Fibroblast of the aortic adventitia (primary cell): ENCODE measurements at regions not wholly inside any gene's neighbourhood (a gene's known extent, or its start where the extent isn't known, plus 50 kb on each side); places are given as distances from the start of the nearest gene placed in this dataset.

Source experiments
- DNase-seq: peaks from one replicate; pipeline ENCODE4 v3.0.0-alpha.2; 2010; ENCODE audit warnings: low read depth
- H3K4me3 ChIP-seq: 2 replicates; pipeline ENCODE4 v1.5.1; 2011; ENCODE audit warnings: low read depth, mild to moderate bottlenecking, control low read depth, low read length, moderate library complexity
- TF ChIP-seq, protein P1 (sequence below): IDR thresholded peaks from 2 replicates; pipeline ENCODE4 v1.5.1; 2011; ENCODE audit warnings: mild to moderate bottlenecking, low read length, control low read depth, inconsistent platforms; ENCODE audit not compliant: insufficient read depth

DNA sequence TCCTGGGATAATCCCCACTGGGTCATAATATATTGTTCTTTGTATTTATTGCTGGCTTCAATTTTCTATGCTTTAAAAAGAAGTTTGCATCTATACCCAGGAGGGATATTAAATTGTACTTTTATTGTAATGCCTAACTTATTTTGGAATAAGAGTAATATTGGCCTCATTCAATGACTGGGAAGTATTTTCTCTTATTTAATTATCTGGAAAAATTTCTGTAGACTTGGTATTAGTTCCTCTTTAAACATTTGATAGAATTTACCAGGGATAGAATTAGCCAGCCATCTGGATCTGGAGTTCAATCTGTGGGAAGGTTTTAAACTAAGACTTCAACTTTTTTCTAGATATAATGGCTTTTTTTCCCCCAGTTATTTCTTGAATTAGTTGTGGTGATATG is 115.2 kb upstream of the ZNF32 start:
- DNase-seq, result no peak
- H3K4me3 ChIP-seq, result no peak overlapping the region
- TF ChIP-seq, protein P1, sequence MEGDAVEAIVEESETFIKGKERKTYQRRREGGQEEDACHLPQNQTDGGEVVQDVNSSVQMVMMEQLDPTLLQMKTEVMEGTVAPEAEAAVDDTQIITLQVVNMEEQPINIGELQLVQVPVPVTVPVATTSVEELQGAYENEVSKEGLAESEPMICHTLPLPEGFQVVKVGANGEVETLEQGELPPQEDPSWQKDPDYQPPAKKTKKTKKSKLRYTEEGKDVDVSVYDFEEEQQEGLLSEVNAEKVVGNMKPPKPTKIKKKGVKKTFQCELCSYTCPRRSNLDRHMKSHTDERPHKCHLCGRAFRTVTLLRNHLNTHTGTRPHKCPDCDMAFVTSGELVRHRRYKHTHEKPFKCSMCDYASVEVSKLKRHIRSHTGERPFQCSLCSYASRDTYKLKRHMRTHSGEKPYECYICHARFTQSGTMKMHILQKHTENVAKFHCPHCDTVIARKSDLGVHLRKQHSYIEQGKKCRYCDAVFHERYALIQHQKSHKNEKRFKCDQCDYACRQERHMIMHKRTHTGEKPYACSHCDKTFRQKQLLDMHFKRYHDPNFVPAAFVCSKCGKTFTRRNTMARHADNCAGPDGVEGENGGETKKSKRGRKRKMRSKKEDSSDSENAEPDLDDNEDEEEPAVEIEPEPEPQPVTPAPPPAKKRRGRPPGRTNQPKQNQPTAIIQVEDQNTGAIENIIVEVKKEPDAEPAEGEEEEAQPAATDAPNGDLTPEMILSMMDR, result no peak

DNA sequence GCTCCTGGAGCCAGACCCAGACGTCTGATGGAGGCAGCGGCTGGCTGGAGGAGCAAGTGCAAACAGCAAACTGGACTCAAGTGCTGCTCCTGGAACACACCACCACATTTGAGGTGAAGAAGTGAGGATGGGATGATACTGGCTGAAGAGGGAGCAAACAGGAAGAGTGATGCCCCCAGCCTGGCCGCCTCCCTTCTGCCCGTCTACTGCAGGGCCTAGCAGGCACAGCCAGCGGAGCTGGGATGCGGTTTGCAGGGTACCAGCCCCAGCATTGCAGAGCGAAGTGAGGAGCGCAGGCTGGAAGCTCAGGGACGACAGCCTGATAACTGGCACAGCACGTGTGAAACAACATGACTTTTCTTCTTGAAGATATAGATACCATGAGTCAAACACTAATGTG is 111.8 kb upstream of the ZNF32 start:
- TF ChIP-seq, protein P1, result no peak
- DNase-seq, result no peak

DNA sequence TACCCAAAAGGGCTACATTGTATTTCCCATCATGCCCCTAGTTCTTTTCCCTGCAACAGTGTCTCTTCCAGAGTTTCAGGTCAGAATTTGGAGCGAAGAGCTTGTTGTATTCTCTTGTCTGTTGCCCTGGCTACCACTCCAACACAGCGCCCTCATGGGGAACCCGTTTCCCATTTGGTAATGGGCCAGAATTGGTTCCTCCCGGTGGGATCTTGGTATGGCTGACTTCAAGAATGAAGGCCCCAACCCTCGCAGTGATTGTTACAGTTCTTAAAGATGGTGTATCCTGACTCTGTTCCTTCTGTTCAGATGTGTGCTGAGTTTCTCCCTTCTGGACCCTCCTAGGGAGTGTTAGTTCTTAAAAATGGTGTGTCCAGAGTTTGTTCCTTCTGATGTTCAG is 110.5 kb upstream of the ZNF32 start:
- DNase-seq, result no peak
- H3K4me3 ChIP-seq, result no peak overlapping the region
- TF ChIP-seq, protein P1, result no peak

More for the DNA sequence above, 111.8 kb upstream of the ZNF32 start:
- no peak overlapping the region for H3K4me3 ChIP-seq

DNA sequence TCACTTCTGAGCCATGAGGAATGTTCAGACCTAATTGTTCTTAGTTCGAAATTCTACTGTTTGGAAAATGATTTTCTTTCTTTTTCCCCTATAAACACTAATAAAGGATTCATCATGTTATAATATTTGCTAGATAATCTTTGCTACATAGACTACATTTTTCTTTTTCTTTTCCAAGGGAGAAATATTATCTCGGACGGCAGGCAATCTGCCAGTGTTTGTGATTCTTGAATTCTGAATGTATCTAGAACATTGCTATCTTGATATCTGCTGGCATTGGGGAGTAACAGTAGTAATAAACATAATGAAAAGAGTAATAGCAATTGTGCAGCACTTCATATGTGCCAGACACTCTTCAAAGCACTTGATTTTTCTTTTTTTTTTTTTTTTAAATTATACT is 107.7 kb upstream of the ZNF32 start:
- peak; percentile 27 for DNase-seq
- H3K4me3 ChIP-seq, result no peak overlapping the region
- TF ChIP-seq, protein P1, result no peak

DNA sequence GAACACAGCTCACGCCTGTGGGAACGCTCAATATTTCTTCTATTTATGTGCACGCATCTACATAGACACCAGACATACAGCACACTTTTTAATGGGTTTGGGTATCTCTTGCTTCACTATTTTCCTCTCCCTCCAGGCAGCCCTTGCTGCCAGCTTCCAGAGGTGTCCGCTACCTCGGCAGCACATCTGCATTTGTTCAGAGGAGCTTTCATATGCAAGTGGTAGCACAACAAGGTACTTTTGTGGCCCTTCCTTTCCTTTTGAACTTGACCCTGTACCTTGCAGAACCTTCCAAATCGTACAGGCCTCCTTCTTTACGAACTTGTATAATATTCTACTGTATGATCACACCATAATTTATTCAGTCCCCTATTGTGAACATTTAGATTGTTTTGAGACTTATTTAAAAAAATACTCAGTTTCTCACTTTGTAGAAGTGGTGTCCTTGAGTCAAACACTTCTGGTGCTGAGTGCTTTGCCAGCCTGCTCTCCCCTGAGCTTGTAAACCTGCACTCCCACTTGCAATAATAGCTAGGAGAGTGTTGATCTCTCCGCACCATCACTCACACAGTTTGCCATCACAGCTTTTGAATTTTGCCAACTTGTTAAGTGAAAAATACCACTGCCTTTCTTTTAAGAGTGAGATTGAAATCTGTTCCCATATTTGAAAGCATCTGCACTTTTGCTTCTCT is 106.0 kb upstream of the ZNF32 start:
- DNase-seq, result no peak
- no peak overlapping the region for H3K4me3 ChIP-seq
- TF ChIP-seq, protein P1, result no peak

DNA sequence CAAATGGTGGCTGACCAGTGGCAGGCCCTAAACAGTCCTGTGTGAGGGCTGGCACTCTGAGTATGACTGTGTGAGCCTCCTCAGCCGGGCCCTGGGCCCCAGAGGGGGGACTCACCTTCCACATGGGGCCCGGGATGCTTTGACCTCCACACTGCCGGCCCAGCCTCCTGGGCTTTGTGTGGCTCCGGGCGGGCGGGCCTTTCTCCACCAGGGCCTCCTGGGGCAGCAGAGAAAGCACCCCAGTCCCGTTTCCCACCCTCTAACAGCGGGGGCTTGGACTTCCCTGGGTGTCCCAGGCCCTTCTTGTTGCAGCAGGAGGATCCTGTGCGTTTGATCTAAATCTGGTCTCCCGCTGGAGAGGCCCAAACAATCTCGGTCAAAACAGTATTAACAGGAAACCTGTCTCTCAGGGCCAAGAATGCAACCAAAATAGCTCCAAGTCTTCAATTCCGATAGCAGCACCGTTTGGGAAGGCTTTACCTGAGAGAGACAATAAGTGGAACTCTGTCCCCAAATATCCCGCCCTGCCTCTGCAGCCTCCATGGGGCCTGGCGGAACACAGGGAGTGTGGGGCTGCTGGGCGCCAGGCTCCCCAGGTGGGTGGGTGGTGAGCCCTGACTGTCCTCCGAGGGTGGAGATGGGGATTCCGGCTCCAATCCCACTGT is 104.8 kb upstream of the ZNF32 start:
- TF ChIP-seq, protein P1, result no peak
- H3K4me3 ChIP-seq, result no peak overlapping the region
- DNase-seq, result no peak
